KOPT-K1 (cell line): ENCODE measurements at regions not wholly inside any gene's neighbourhood (a gene's known extent, or its start where the extent isn't known, plus 50 kb on each side); places are given as distances from the start of the nearest gene placed in this dataset.

Source experiments
- H3K27ac ChIP-seq: fragments of 200-600 bp; sonication (generic); 2 replicates; pipeline ENCODE4 v1.5.1; 2016; ENCODE audit warnings: antibody characterized with exemption, mild to moderate bottlenecking, low read depth, low read length; ENCODE audit not compliant: poor library complexity, severe bottlenecking
- H3K36me3 ChIP-seq: fragments of 200-600 bp; sonication (generic); 2 replicates; pipeline ENCODE4 v1.5.1; 2017; ENCODE audit warnings: antibody characterized with exemption, mild to moderate bottlenecking, low read length, moderate library complexity; ENCODE audit not compliant: insufficient read depth
- H3K9me3 ChIP-seq: fragments of 200-600 bp; sonication (generic); 2 replicates; pipeline ENCODE4 v1.5.1; 2017; ENCODE audit warnings: antibody characterized with exemption, low read length, mild to moderate bottlenecking; ENCODE audit not compliant: insufficient read depth, poor library complexity, severe bottlenecking

DNA sequence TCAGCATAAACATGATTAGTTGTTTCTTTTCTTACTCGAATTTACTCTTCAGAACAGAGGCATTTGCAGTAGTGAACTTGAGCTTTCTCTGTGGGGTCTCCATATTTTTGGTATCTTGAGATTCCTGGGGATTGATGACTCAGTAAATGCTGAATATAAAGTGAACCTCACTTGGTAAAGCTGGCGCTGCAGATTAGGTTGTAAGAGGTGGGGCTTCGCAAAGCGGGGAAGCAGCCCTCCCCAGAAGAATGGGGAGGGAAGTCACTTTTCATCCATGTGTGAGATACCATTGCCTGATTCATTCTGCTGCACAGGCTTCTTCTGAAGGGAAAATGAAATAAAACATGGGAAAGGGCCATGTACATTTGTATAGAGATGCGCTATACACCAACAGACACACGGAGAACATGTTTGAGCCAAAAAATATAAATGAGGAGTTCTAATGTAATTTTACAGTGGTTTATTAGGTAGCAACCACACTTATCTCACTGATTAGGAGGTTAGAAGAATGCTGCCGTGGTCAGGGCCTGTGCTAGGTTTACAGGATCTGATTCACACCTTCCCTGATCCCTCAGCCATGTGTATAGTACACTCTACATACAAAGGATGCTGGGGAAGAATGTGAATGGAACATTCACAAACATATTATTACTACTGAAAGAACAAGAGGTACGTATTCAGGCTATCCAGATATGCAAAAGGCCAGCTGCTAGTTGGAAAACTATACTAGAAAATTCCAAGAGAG, 63.5 kb downstream of the DNTTIP2 start:
- Histone ChIP-seq H3K9me3 (no peaks in the 10 kb centered on the region), H3K36me3 (no peaks in the 10 kb centered on the region), H3K27ac (no peak overlapping the region)

DNA sequence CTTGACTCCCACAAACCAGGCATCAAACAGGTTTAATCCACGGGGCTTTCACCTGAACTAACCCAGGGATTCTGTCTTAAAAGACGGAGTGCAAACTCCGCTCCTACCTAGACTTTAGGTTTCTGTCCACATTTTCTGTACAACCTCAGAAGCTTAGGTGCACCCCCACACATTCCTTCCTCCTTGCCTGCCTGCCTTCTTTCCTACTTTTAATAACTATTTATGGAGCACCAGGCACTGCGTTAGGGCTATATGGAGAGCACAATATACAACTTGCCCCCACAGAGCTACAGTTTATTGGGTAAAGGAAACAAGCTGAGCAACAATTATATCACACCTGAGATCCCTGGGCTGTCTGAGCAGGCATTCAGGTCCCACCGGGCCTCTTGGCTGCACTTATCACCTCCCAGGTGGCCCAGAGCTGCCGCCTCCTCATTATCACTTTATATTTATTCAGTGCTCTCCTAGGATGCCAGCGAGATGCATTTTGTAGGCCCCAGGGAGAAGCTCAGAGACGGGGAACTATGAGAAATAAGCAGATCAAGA, 64.1 kb downstream of the DNTTIP2 start:
- no peak overlapping the region for H3K27ac ChIP-seq
- no peaks in the 10 kb centered on the region for H3K9me3 ChIP-seq
- H3K36me3 ChIP-seq: no peaks in the 10 kb centered on the region

DNA sequence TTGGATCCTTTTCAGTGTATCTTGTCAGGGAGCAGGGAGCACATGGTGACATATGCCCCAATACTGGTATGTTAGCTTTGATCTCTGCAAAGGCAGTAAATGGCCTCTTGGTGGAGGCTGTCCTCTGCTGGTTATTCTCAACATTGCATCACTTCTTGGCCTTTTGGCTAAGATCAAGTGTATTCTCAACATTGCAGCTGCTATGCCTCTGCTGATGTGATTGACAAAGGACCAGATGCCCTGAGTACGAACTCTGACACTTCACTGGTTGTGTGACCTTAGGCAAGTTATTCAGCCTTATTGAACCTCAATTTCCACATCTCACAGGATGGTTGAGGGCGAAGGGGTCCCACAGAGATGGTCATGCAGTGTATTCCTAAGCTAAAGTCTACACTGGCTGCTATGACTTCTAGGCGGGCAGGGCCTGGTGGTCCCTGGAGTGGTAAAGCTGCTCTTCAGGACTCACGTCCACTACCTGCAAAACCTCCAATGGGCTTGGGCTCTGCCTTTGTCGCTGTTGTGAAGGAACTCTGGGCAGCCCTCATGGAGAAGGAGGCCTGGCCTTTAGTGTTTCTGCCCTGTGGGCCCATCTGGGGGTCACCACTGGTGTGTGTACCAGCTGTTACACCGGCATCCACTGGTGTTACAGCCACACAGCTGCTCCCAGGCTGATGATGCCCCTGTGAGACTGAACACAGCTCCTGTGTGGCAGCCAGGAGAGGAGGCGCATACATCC, 64.8 kb downstream of the DNTTIP2 start:
- Histone ChIP-seq H3K36me3 (no peaks in the 10 kb centered on the region), H3K27ac (no peak overlapping the region), H3K9me3 (no peaks in the 10 kb centered on the region)

GRCh38 chr1:93813076-93813475, 65.9 kb downstream of the DNTTIP2 start:
- H3K36me3 ChIP-seq: no peaks in the 10 kb centered on the region
- H3K27ac ChIP-seq: no peak overlapping the region
- peaks cover 7% of the 10 kb centered on the region for H3K9me3 ChIP-seq

- no peak overlapping the region for H3K27ac ChIP-seq
- H3K36me3 ChIP-seq: no peaks in the 10 kb centered on the region
- peaks cover 16% of the 10 kb centered on the region for H3K9me3 ChIP-seq
Measured at GRCh38 chr1:93811326-93812065, 67.5 kb downstream of the DNTTIP2 start.

DNA sequence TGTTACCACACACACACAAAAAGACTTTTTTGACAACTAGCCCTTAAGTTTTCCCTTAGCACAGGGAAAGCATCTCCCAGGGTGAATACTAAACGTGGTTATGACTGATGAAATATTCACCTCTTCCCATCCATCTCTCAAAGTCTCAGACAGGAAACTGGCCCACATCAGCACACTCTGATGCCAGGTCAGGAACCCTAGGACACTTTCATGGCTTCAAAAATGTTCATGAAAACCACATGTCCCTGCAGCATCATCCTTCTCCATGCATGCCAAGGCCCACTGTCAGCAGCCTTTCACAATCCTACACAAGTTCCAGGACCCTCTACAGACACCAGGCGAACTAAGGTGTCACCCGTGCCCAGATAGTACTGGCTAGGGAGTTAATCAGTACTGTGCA, 68.7 kb downstream of the DNTTIP2 start:
- Histone ChIP-seq H3K36me3 (no peaks in the 10 kb centered on the region), H3K27ac (no peak overlapping the region), H3K9me3 (peaks cover 16% of the 10 kb centered on the region)

DNA sequence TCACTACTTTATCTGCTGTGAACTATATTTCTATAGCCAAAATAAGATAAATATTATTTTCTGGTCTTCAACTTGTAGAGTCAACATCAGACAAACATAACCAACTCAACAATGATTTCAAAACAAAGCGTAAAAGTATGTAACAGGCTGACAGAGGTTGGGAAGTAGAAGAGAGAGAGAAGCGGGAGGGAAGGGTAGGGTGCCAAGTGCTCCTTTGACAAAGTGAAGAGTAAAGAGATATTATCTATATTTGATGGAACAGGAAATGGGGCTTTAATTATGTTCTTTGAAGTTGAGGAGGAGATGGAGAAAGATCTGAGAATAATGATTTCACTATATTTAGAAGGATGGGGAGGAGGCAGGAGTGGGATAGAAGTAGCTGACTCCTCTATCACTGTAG, 70.1 kb downstream of the DNTTIP2 start:
- H3K27ac ChIP-seq: no peak overlapping the region
- H3K9me3 ChIP-seq: peaks cover 16% of the 10 kb centered on the region
- H3K36me3 ChIP-seq: no peaks in the 10 kb centered on the region

DNA sequence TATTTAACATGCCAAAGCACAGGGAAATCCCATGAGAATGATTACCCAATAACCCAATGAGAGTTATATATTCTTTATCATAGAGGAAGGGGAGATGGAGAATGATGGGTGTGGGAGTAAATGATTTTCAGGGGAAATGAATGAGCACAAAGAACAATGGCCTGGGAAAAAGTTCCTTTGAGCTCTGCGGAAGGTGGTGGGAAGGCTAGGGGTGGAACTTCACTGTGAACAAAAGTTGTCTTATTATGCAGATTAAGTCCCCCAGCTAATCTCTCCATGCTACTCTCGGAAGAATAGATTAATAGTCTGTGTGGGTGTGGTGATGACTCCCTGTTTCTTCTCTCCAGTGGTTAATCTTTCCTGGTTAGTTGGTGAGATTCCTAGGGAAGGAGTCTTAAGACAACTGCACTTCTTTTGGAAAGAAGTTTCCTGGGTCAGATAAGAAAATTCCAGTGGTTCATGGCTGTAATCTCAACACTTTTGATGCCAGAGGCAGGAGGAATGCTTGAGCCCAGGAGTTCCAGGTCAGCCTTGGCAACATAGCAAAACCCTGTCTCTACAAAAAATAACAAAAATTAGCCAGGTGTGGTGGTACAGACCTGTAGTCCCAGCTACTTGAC, 71.6 kb downstream of the DNTTIP2 start:
- Histone ChIP-seq H3K9me3 (peaks cover 16% of the 10 kb centered on the region), H3K27ac (no peak overlapping the region), H3K36me3 (no peaks in the 10 kb centered on the region)

- H3K27ac ChIP-seq: no peak overlapping the region
- H3K9me3 ChIP-seq: peaks cover 16% of the 10 kb centered on the region
- no peaks in the 10 kb centered on the region for H3K36me3 ChIP-seq
Measured at GRCh38 chr1:93805027-93805610, 73.9 kb downstream of the DNTTIP2 start.

GRCh38 chr1:93804412-93804811, 74.6 kb downstream of the DNTTIP2 start:
- H3K36me3 ChIP-seq: no peaks in the 10 kb centered on the region
- H3K27ac ChIP-seq: no peak overlapping the region
- peaks cover 16% of the 10 kb centered on the region for H3K9me3 ChIP-seq

DNA sequence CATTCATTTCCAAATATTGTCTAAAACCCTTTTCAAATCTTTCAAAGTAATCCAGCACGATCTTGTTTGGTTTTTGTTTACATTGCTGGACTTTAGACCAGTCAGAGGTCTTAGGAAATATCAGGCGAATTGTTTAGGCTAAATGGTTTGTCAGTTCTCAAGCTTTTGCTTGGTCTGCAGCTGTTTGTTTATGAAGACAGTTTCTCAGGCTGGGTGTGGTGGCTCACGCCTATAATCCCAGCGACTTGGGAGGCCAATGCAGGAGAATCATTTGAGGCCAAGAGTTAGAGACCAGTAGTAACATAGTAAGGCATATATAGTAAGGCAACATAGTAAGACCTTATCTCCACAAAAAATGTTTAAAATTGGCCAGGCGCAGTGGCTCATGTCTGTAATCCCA, 77.5 kb downstream of the DNTTIP2 start:
- H3K9me3 ChIP-seq: no peaks in the 10 kb centered on the region
- no peak overlapping the region for H3K27ac ChIP-seq
- H3K36me3 ChIP-seq: no peaks in the 10 kb centered on the region

GRCh38 chr1:93800856-93801255, 78.2 kb downstream of the DNTTIP2 start:
- Histone ChIP-seq H3K27ac (no peak overlapping the region), H3K36me3 (no peaks in the 10 kb centered on the region), H3K9me3 (no peaks in the 10 kb centered on the region)

DNA sequence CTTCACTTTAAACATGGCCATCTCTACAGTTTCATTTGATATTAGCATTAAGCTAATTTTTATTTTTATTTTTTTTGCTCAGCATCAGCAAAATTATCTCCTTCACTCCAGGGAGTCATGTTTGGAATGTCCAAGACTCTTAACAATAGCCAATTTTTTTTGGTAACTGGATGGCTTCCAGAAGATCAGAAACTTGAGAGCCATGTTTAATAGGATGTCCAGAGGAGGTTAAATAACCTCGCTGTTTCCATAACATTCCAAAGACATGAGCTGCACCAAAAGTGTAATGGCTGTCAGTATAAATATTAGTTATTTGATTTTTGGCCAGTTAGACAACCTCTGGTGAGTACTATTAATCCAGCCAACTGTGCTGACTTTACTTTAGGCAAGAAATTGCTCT, 80.7 kb downstream of the DNTTIP2 start:
- Histone ChIP-seq H3K36me3 (no peaks in the 10 kb centered on the region), H3K27ac (no peak overlapping the region), H3K9me3 (no peaks in the 10 kb centered on the region)

DNA sequence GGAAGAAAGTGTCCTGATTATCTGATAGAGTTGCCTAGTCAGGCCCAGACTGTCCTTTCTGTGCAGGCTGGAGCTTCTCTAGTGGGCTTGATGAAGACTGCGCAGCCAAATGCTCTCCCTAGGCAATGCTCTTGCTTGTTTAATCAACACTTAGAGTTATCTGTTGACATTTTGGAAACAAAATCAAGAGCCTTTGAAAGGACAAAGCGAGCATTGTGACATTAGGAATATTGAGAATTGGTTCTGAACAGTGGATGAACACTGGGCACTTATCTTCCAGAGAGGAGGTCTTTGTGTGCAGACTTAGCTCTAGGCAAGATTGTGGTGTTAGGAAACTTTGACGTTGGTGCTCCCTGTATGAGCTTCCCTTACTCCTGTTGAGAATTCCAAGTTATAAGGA, 94.5 kb downstream of the DNTTIP2 start:
- H3K27ac ChIP-seq: no peak overlapping the region
- H3K36me3 ChIP-seq: no peaks in the 10 kb centered on the region
- H3K9me3 ChIP-seq: no peaks in the 10 kb centered on the region
